GM12878 (cell line): ENCODE measurements at regions not wholly inside any gene's neighbourhood (a gene's known extent, or its start where the extent isn't known, plus 50 kb on each side); places are given as distances from the start of the nearest gene placed in this dataset.

ENCODE experiments used
- ATAC-seq: fragments of 200-7000 bp; cut with Tn5 transposase; 3 replicates; pipeline ENCODE4 v1.9.1; 2020; ENCODE audit warnings: mild to moderate bottlenecking, moderate library complexity
- BruUV-seq: library from RNA; stranded (reverse); fragments of 400-500 nt; replicated peaks from 2 replicates; lab custom pipeline; 2021; lab: Mats Ljungman, UMichigan
- CTCF ChIA-PET: fragments of 300-600 bp; sonication (Branson Sonifier 250); formaldehyde crosslinking; extraction: SDS; loops from one replicate; lab custom pipeline; 2021; ENCODE audit warnings: inconsistent platforms; lab: Yijun Ruan, JAX
- POLR2A ChIA-PET: fragments of 350-600 bp; formaldehyde crosslinking; extraction: SDS; loops from one replicate; lab custom pipeline; 2021; ENCODE audit warnings: inconsistent platforms; lab: Charles Lee
- RAD21 ChIA-PET: fragments of 300-600 bp; sonication (Branson Sonifier 250); formaldehyde crosslinking; loops from one replicate; lab custom pipeline; 2023; ENCODE audit warnings: antibody characterized with exemption; ENCODE audit not compliant: unreplicated experiment; lab: Charles Lee
- SMC1A ChIA-PET: fragments of 300-600 bp; sonication (Branson Sonifier 250); formaldehyde crosslinking; loops from one replicate; lab custom pipeline; 2023; ENCODE audit not compliant: unreplicated experiment, uncharacterized antibody; lab: Charles Lee
- DNase-seq: peaks from one replicate; pipeline ENCODE4 v3.0.0-alpha.2; 2011; ENCODE audit warnings: low read depth, low spot score
- FAIRE-seq: peaks from 3 replicates; lab custom pipeline; 2011; peaks lifted over from hg19 to GRCh38; lab: Jason Lieb, UNC
- H2AFZ ChIP-seq: 2 replicates; pipeline ENCODE4 v1.6.0; 2011; ENCODE audit warnings: low read depth, low read length, control low read depth; ENCODE audit not compliant: control insufficient read depth
- H3K27ac ChIP-seq: 2 replicates; pipeline ENCODE4 v1.5.1; 2011; ENCODE audit warnings: control low read depth; ENCODE audit not compliant: control insufficient read depth, insufficient read depth
- H3K27me3 ChIP-seq, 2 experiments: replicated peaks in 1 of 2; 2 replicates each; pipeline versions ENCODE4 v1.6.0 to v1.6.1; 2011; ENCODE audit warnings: low read length in 1 of 2; ENCODE audit not compliant: control insufficient read depth in 2 of 2, insufficient read depth in 2 of 2
- H3K36me3 ChIP-seq, 2 experiments: 2 replicates each; pipeline ENCODE4 v1.5.1; 2011; ENCODE audit warnings: low read length in 1 of 2; ENCODE audit not compliant: control insufficient read depth in 2 of 2, insufficient read depth in 2 of 2
- H3K4me1 ChIP-seq: 2 replicates; pipeline ENCODE4 v1.6.1; 2011; ENCODE audit warnings: mild to moderate bottlenecking, low read length, moderate library complexity, mixed read lengths; ENCODE audit not compliant: control insufficient read depth, insufficient read depth
- H3K4me2 ChIP-seq: 2 replicates; pipeline ENCODE4 v1.6.0; 2011; ENCODE audit warnings: control low read depth; ENCODE audit not compliant: control insufficient read depth, insufficient read depth
- H3K4me3 ChIP-seq: fragments of 200-600 bp; sonication (generic); 2 replicates; pipeline ENCODE4 v1.5.1; 2016
- H3K79me2 ChIP-seq: 2 replicates; pipeline ENCODE4 v1.6.0; 2011; ENCODE audit warnings: low read length; ENCODE audit not compliant: control insufficient read depth, insufficient read depth
- H3K9ac ChIP-seq: 2 replicates; pipeline ENCODE4 v1.8.0; 2011; ENCODE audit warnings: low read length, control low read depth, mixed read lengths; ENCODE audit not compliant: control insufficient read depth, insufficient read depth
- H3K9me3 ChIP-seq: replicated peaks from 3 replicates; pipeline ENCODE4 v1.5.1; 2011; ENCODE audit warnings: mild to moderate bottlenecking, low read length; ENCODE audit not compliant: control insufficient read depth, insufficient read depth
- H4K20me1 ChIP-seq: 2 replicates; pipeline ENCODE4 v1.6.0; 2011; ENCODE audit not compliant: control insufficient read depth, insufficient read depth
- BHLHE40 ChIP-seq, 2 experiments: fragments of 450-650 bp in 1 of 2; IDR thresholded peaks; 2 replicates each; pipeline ENCODE4 v1.6.1; 2011 to 2017; ENCODE audit warnings: low read depth in 2 of 2, borderline replicate concordance in 1 of 2, improper control_type of control experiment in 1 of 2, low read length in 1 of 2, mild to moderate bottlenecking in 1 of 2
- CHD4 ChIP-seq: fragments of 200-600 bp; sonication (generic); IDR thresholded peaks from 2 replicates; pipeline ENCODE4 v1.6.1; 2016; ENCODE audit warnings: mild to moderate bottlenecking
- DPF2 ChIP-seq: fragments of 450-650 bp; IDR thresholded peaks from 2 replicates; pipeline ENCODE4 v1.6.1; 2017; ENCODE audit warnings: mild to moderate bottlenecking
- HDAC2 ChIP-seq: fragments of 200-600 bp; sonication (generic); IDR thresholded peaks from 2 replicates; pipeline ENCODE4 v1.6.1; 2017
- KLF5 ChIP-seq: fragments of 450-650 bp; IDR thresholded peaks from 2 replicates; pipeline ENCODE4 v1.6.1; 2014; ENCODE audit warnings: mild to moderate bottlenecking; ENCODE audit not compliant: partially characterized antibody
- MTA3 ChIP-seq: IDR thresholded peaks from 2 replicates; pipeline ENCODE4 v1.6.1; 2012; ENCODE audit warnings: low read length, inconsistent platforms, borderline replicate concordance
- PAX5 ChIP-seq: IDR thresholded peaks from 2 replicates; pipeline ENCODE4 v1.6.1; 2011; ENCODE audit warnings: low read depth, low read length, borderline replicate concordance
- POLR2AphosphoS2 ChIP-seq: IDR thresholded peaks from 2 replicates; pipeline ENCODE4 v1.6.1; 2011; ENCODE audit warnings: low read depth, mild to moderate bottlenecking, low read length, improper control_type of control experiment, moderate library complexity
- RELA ChIP-seq: fragments of 450-650 bp; IDR thresholded peaks from 2 replicates; pipeline ENCODE4 v1.8.0; 2014; ENCODE audit warnings: borderline replicate concordance; ENCODE audit not compliant: partially characterized antibody
- SPI1 ChIP-seq: IDR thresholded peaks from 2 replicates; pipeline ENCODE4 v1.6.1; 2011; ENCODE audit warnings: low read depth, mild to moderate bottlenecking, low read length, moderate library complexity, borderline replicate concordance; ENCODE audit not compliant: insufficient read depth
- SUZ12 ChIP-seq: fragments of 200-600 bp; sonication (generic); IDR thresholded peaks from one replicate; pipeline ENCODE4 v1.6.1; 2018; ENCODE audit warnings: antibody characterized with exemption, mild to moderate bottlenecking; ENCODE audit not compliant: unreplicated experiment
- TCF7 ChIP-seq: IDR thresholded peaks from 2 replicates; pipeline ENCODE4 v1.6.1; 2014; ENCODE audit warnings: antibody characterized with exemption, borderline replicate concordance
- WGBS: methylation state at CpG from one replicate; pipeline ENCODE4 v1.1.6; 2016; ENCODE audit warnings: low lambda C conversion rate; ENCODE audit not compliant: insufficient replicate concordance, insufficient coverage; ENCODE audit errors: missing lambda C conversion rate; 5-methylcytosine and 5-hydroxymethylcytosine counted together
- in situ Hi-C: fragments of 300-500 bp; cut with MboI; formaldehyde crosslinking; loops from 9 replicates; pipeline ENCODE4 v1.14.3; 2018; ENCODE audit warnings: mixed read lengths
- intact Hi-C: fragments of 100-400 bp; cut with micrococcal nuclease; formaldehyde crosslinking; loops from one replicate; pipeline ENCODE4 v1.14.2; 2022; ENCODE audit not compliant: unreplicated experiment
- TF ChIP-seq, protein P1 (sequence below): IDR thresholded peaks from 2 replicates; pipeline ENCODE4 v1.6.1; 2012; ENCODE audit warnings: low read depth, low read length, improper control_type of control experiment
- TF ChIP-seq, protein P2 (sequence below): fragments of 450-650 bp; IDR thresholded peaks from 2 replicates; pipeline ENCODE4 v1.6.1; 2016; ENCODE audit warnings: mild to moderate bottlenecking, moderate library complexity, borderline replicate concordance

DNA sequence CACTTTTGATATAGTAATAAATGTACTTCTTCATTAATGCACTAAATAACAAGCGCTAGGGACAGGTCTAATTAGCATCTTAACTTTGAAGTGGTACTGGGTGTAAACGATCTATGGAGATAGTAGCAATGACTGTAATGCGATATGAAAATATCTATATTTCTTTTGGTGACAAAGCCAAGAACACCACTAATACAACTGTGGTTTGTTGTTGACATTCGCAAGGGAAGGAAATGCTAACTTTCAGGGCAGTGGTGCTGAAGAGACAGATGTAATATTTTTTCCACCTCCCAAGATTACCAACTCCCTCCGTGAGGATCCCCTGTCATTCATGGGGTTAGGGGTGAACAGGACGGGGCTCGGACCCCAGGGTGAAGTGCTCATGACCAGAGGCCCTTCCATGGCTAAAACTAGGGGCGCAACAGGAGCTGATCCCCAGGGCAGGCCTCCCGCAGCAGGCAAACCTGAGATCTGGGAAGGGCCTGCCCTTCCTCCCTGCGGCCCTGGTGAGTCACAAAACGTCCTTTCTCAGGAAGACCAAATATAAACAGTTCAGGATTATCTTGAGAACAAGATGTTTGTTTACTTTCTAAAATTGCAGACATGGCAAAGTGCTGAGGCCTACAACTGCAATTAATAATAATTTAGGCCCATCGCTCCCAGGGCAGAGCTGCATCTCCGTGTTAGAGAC is 65.0 kb upstream of the TOX2 start:
- no peak for FAIRE-seq
- WGBS: 80% methylated on average over 13 of the region's 13 CpGs
- TF ChIP-seq PAX5: no peak
- TF ChIP-seq SPI1: no peak
- TF ChIP-seq BHLHE40 (IDR thresholded peaks at IDR 0.05; ENCODE audit: borderline replicate concordance in 1 of 2, low read depth in 2 of 2, low read length in 1 of 2): no peak
- TF ChIP-seq POLR2AphosphoS2: no peak
- no peak for TF ChIP-seq SUZ12
- no peak for TF ChIP-seq TCF7
- TF ChIP-seq HDAC2: no peak
- TF ChIP-seq, protein P1, sequence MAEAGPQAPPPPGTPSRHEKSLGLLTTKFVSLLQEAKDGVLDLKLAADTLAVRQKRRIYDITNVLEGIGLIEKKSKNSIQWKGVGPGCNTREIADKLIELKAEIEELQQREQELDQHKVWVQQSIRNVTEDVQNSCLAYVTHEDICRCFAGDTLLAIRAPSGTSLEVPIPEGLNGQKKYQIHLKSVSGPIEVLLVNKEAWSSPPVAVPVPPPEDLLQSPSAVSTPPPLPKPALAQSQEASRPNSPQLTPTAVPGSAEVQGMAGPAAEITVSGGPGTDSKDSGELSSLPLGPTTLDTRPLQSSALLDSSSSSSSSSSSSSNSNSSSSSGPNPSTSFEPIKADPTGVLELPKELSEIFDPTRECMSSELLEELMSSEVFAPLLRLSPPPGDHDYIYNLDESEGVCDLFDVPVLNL: no peak
- no peak for TF ChIP-seq RELA
- no peak for TF ChIP-seq DPF2
- TF ChIP-seq KLF5: no peak
- TF ChIP-seq, protein P2, sequence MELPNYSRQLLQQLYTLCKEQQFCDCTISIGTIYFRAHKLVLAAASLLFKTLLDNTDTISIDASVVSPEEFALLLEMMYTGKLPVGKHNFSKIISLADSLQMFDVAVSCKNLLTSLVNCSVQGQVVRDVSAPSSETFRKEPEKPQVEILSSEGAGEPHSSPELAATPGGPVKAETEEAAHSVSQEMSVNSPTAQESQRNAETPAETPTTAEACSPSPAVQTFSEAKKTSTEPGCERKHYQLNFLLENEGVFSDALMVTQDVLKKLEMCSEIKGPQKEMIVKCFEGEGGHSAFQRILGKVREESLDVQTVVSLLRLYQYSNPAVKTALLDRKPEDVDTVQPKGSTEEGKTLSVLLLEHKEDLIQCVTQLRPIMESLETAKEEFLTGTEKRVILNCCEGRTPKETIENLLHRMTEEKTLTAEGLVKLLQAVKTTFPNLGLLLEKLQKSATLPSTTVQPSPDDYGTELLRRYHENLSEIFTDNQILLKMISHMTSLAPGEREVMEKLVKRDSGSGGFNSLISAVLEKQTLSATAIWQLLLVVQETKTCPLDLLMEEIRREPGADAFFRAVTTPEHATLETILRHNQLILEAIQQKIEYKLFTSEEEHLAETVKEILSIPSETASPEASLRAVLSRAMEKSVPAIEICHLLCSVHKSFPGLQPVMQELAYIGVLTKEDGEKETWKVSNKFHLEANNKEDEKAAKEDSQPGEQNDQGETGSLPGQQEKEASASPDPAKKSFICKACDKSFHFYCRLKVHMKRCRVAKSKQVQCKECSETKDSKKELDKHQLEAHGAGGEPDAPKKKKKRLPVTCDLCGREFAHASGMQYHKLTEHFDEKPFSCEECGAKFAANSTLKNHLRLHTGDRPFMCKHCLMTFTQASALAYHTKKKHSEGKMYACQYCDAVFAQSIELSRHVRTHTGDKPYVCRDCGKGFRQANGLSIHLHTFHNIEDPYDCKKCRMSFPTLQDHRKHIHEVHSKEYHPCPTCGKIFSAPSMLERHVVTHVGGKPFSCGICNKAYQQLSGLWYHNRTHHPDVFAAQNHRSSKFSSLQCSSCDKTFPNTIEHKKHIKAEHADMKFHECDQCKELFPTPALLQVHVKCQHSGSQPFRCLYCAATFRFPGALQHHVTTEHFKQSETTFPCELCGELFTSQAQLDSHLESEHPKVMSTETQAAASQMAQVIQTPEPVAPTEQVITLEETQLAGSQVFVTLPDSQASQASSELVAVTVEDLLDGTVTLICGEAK: no peak
- no peak for TF ChIP-seq MTA3
- TF ChIP-seq CHD4: no peak

More for the DNA sequence above, 65.0 kb upstream of the TOX2 start:
- H3K9me3 ChIP-seq: no peaks in the 10 kb centered on the region
- H3K36me3 ChIP-seq: no peaks in the 10 kb centered on the region
- no peaks in the 10 kb centered on the region for H3K4me1 ChIP-seq
- POLR2A ChIA-PET: no interaction called here
- intact Hi-C loops: no loop called here
- no peaks in the 10 kb centered on the region for H4K20me1 ChIP-seq
- H3K27me3 ChIP-seq: no peaks in the 10 kb centered on the region
- H3K4me2 ChIP-seq: no peak overlapping the region
- RAD21 ChIA-PET: no interaction called here
- in situ Hi-C loops: no loop called here
- no TSS peak for BruUV-seq
- no peak overlapping the region for H3K4me3 ChIP-seq
- SMC1A ChIA-PET: no interaction called here
- DNase-seq (no peak), ATAC-seq (no peak)
- CTCF ChIA-PET: no interaction called here
- H3K27ac ChIP-seq: no peak overlapping the region
- H3K9ac ChIP-seq: no peak overlapping the region
- H3K79me2 ChIP-seq: no peaks in the 10 kb centered on the region
- no peak overlapping the region for H2AFZ ChIP-seq
